Neural progenitor cell (in vitro differentiated cells): ENCODE measurements at regions not wholly inside any gene's neighbourhood (a gene's known extent, or its start where the extent isn't known, plus 50 kb on each side); places are given as distances from the start of the nearest gene placed in this dataset.

ENCODE experiments used
- DNase-seq: peaks from one replicate; pipeline ENCODE4 v3.0.0-alpha.2; 2016; ENCODE audit warnings: low spot score
- H2AFZ ChIP-seq: fragments of 200-600 bp; sonication (generic); replicated peaks from 2 replicates; pipeline ENCODE4 v1.6.1; 2016; ENCODE audit warnings: antibody characterized with exemption
- H3F3A ChIP-seq: fragments of 200-600 bp; sonication (generic); 2 replicates; pipeline ENCODE4 v1.6.1; 2016; ENCODE audit warnings: antibody characterized with exemption, low read depth
- H3K27ac ChIP-seq: fragments of 200-600 bp; sonication (generic); 2 replicates; pipeline ENCODE4 v1.5.1; 2016; ENCODE audit warnings: mild to moderate bottlenecking
- H3K27me3 ChIP-seq: fragments of 200-600 bp; sonication (generic); 2 replicates; pipeline ENCODE4 v1.6.1; 2016; ENCODE audit warnings: mild to moderate bottlenecking, moderate library complexity
- H3K36me3 ChIP-seq: fragments of 200-600 bp; sonication (generic); 2 replicates; pipeline ENCODE4 v1.5.1; 2016
- H3K4me1 ChIP-seq: fragments of 200-600 bp; sonication (generic); 2 replicates; pipeline ENCODE4 v1.6.1; 2016; ENCODE audit warnings: mixed run types
- H3K4me2 ChIP-seq: fragments of 200-600 bp; sonication (generic); 2 replicates; pipeline ENCODE4 v1.6.1; 2016
- H3K4me3 ChIP-seq: fragments of 200-600 bp; sonication (generic); 2 replicates; pipeline ENCODE4 v1.5.1; 2016
- H3K79me2 ChIP-seq: fragments of 200-600 bp; sonication (generic); 2 replicates; pipeline ENCODE4 v1.6.1; 2016; ENCODE audit warnings: low read depth
- H3K9ac ChIP-seq: fragments of 200-600 bp; sonication (generic); 2 replicates; pipeline ENCODE4 v1.6.1; 2016
- H3K9me3 ChIP-seq: fragments of 200-600 bp; sonication (generic); 2 replicates; pipeline ENCODE4 v1.5.1; 2016; ENCODE audit warnings: low read depth
- H4K20me1 ChIP-seq: fragments of 200-600 bp; sonication (generic); 2 replicates; pipeline ENCODE4 v1.6.1; 2016; ENCODE audit warnings: low read depth
- H3K27ac Mint-ChIP-seq: 3 replicates; pipeline ENCODE4 v1.8.0; 2021; ENCODE audit warnings: mixed read lengths
- H3K27me3 Mint-ChIP-seq: 2 replicates; pipeline ENCODE4 v1.8.0; 2022; ENCODE audit warnings: low read depth, mild to moderate bottlenecking, inconsistent platforms, moderate library complexity, mixed read lengths; ENCODE audit not compliant: insufficient read depth
- H3K36me3 Mint-ChIP-seq: 3 replicates; pipeline ENCODE4 v1.8.0; 2021; ENCODE audit warnings: mixed read lengths
- H3K4me1 Mint-ChIP-seq: 3 replicates; pipeline ENCODE4 v1.8.0; 2021; ENCODE audit warnings: mixed read lengths
- H3K4me3 Mint-ChIP-seq: 3 replicates; pipeline ENCODE4 v1.8.0; 2021; ENCODE audit warnings: mild to moderate bottlenecking, moderate library complexity, mixed read lengths
- H3K9me3 Mint-ChIP-seq: 3 replicates; pipeline ENCODE4 v1.8.0; 2020; ENCODE audit warnings: mixed read lengths
- EZH2 ChIP-seq: fragments of 200-600 bp; sonication (generic); IDR thresholded peaks from 2 replicates; pipeline ENCODE4 v1.6.1; 2017; ENCODE audit warnings: antibody characterized with exemption, mild to moderate bottlenecking, moderate library complexity
- EZH2phosphoT487 ChIP-seq: fragments of 200-600 bp; sonication (generic); IDR thresholded peaks from 2 replicates; pipeline ENCODE4 v1.6.1; 2017; ENCODE audit warnings: antibody characterized with exemption
- TF ChIP-seq, protein P1 (sequence below): fragments of 200-600 bp; sonication (generic); IDR thresholded peaks from 2 replicates; pipeline ENCODE4 v1.5.1; 2017; ENCODE audit warnings: antibody characterized with exemption, mild to moderate bottlenecking

GRCh38 chr7:42692621-42693020 lies 219.2 kb downstream of the C7orf25 start:
- no peak overlapping the region for H3K27ac ChIP-seq
- H3K4me2 ChIP-seq, result no peak overlapping the region
- Mint-ChIP-seq H3K36me3 (peaks cover 4% of the 10 kb centered on the region), H3K4me3 (no peak overlapping the region), H3K27me3 (peaks cover 8% of the 10 kb centered on the region), H3K27ac (no peak overlapping the region), H3K9me3 (peaks cover 5% of the 10 kb centered on the region), H3K4me1 (peaks cover 18% of the 10 kb centered on the region)
- no peak overlapping the region for H3K4me3 ChIP-seq
- no peaks in the 10 kb centered on the region for H3F3A ChIP-seq
- no peak overlapping the region for H3K9ac ChIP-seq
- H3K4me1 ChIP-seq, result peaks cover 12% of the 10 kb centered on the region
- no peaks in the 10 kb centered on the region for H3K9me3 ChIP-seq
- no peaks in the 10 kb centered on the region for H3K36me3 ChIP-seq
- H4K20me1 ChIP-seq, result no peaks in the 10 kb centered on the region
- TF ChIP-seq, protein P1, sequence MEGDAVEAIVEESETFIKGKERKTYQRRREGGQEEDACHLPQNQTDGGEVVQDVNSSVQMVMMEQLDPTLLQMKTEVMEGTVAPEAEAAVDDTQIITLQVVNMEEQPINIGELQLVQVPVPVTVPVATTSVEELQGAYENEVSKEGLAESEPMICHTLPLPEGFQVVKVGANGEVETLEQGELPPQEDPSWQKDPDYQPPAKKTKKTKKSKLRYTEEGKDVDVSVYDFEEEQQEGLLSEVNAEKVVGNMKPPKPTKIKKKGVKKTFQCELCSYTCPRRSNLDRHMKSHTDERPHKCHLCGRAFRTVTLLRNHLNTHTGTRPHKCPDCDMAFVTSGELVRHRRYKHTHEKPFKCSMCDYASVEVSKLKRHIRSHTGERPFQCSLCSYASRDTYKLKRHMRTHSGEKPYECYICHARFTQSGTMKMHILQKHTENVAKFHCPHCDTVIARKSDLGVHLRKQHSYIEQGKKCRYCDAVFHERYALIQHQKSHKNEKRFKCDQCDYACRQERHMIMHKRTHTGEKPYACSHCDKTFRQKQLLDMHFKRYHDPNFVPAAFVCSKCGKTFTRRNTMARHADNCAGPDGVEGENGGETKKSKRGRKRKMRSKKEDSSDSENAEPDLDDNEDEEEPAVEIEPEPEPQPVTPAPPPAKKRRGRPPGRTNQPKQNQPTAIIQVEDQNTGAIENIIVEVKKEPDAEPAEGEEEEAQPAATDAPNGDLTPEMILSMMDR, result no peak
- TF ChIP-seq EZH2phosphoT487, result no peak
- no peak for TF ChIP-seq EZH2
- H3K79me2 ChIP-seq, result no peaks in the 10 kb centered on the region
- peak overlapping the region; percentile 4 for H2AFZ ChIP-seq
- DNase-seq, result no peak
- no peaks in the 10 kb centered on the region for H3K27me3 ChIP-seq

GRCh38 chr7:42690794-42691639 lies 220.9 kb downstream of the C7orf25 start:
- TF ChIP-seq EZH2, result no peak
- TF ChIP-seq, protein P1, result peak; percentile 76
- Mint-ChIP-seq H3K36me3 (peaks cover 4% of the 10 kb centered on the region), H3K9me3 (peaks cover 5% of the 10 kb centered on the region), H3K27me3 (peaks cover 8% of the 10 kb centered on the region), H3K27ac (peak overlapping the region; percentile 43), H3K4me1 (peaks cover 34% of the 10 kb centered on the region), H3K4me3 (no peak overlapping the region)
- Histone ChIP-seq H3K79me2 (no peaks in the 10 kb centered on the region), H3K36me3 (no peaks in the 10 kb centered on the region), H3K9me3 (no peaks in the 10 kb centered on the region), H3K4me2 (no peak overlapping the region), H3K9ac (no peak overlapping the region), H3K27ac (no peak overlapping the region), H2AFZ (peak overlapping the region; percentile 45), H4K20me1 (no peaks in the 10 kb centered on the region), H3F3A (peaks cover 12% of the 10 kb centered on the region), H3K27me3 (no peaks in the 10 kb centered on the region), H3K4me3 (no peak overlapping the region), H3K4me1 (peaks cover 28% of the 10 kb centered on the region)
- peak; percentile 79 for DNase-seq

- Histone ChIP-seq H3K9ac (no peak overlapping the region), H3K79me2 (no peaks in the 10 kb centered on the region), H3F3A (peaks cover 22% of the 10 kb centered on the region), H2AFZ (no peak overlapping the region), H3K36me3 (no peaks in the 10 kb centered on the region), H3K27me3 (no peaks in the 10 kb centered on the region), H3K4me2 (no peak overlapping the region), H3K9me3 (no peaks in the 10 kb centered on the region), H3K27ac (no peak overlapping the region), H4K20me1 (no peaks in the 10 kb centered on the region), H3K4me1 (peaks cover 39% of the 10 kb centered on the region), H3K4me3 (no peak overlapping the region)
- Mint-ChIP-seq H3K4me1 (peaks cover 48% of the 10 kb centered on the region), H3K36me3 (peaks cover 6% of the 10 kb centered on the region), H3K27ac (no peak overlapping the region), H3K4me3 (no peak overlapping the region), H3K9me3 (peaks cover 8% of the 10 kb centered on the region), H3K27me3 (peaks cover 7% of the 10 kb centered on the region)
- TF ChIP-seq EZH2phosphoT487 (no peak), EZH2 (no peak)
- TF ChIP-seq, protein P1, result no peak
- no peak for DNase-seq
Observed at GRCh38 chr7:42689626-42690025, 222.2 kb downstream of the C7orf25 start.
